ENCODE measurements at regions not wholly inside any gene's neighbourhood (a gene's known extent, or its start where the extent isn't known, plus 50 kb on each side); places are given as distances from the start of the nearest gene placed in this dataset.

DNA sequence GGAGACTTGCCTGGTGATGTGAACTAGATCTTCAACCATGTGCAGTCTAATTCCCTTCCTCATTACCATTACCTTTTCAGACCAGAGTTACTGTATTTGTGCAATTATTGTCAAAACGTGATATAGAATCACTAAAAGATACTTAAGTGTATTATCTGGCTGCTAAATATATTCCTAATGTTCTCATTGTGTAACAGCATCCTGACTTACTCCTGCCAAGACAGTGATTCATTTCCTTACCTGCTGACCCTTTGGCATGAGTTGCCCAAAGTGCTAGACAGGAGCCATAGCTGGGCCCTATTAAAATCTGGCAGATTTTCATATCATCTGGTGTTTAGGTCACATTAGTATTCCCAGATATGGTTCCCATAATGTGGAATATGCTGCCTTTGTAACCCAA, 598.3 kb upstream of the CAMK1G start:
- H3K36me3 ChIP-seq (ENCODE audit: insufficient read depth, low read length): no peaks in the 10 kb centered on the region
- H3K79me2 ChIP-seq (replicated peaks; ENCODE audit: insufficient read depth, low read length): no peaks in the 10 kb centered on the region
- no peaks in the 10 kb centered on the region for H3K9me3 ChIP-seq (ENCODE audit: low read length)
- H3K9ac ChIP-seq (ENCODE audit: low read length): no peak overlapping the region
- H3K27ac ChIP-seq (ENCODE audit: low read length): no peak overlapping the region
- no peak overlapping the region for H3K4me3 ChIP-seq (ENCODE audit: low read length)
- TF ChIP-seq MXI1 (conservative IDR thresholded peaks at IDR 0.05; ENCODE audit: poor library complexity, severe bottlenecking): no peak
- H2AFZ ChIP-seq (ENCODE audit: low read depth, low read length): no peak overlapping the region
- no peaks in the 10 kb centered on the region for H3K9me2 ChIP-seq (ENCODE audit: insufficient read depth, low read length)
- H3F3A ChIP-seq (ENCODE audit: insufficient read depth, low read length, poor library complexity, severe bottlenecking): no peaks in the 10 kb centered on the region
- no peak overlapping the region for H3K4me2 ChIP-seq (ENCODE audit: low read length)
- H4K20me1 ChIP-seq (ENCODE audit: insufficient read depth): no peaks in the 10 kb centered on the region
- no peaks in the 10 kb centered on the region for H3K27me3 ChIP-seq (ENCODE audit: insufficient read depth, low read depth, low read length)

DNA sequence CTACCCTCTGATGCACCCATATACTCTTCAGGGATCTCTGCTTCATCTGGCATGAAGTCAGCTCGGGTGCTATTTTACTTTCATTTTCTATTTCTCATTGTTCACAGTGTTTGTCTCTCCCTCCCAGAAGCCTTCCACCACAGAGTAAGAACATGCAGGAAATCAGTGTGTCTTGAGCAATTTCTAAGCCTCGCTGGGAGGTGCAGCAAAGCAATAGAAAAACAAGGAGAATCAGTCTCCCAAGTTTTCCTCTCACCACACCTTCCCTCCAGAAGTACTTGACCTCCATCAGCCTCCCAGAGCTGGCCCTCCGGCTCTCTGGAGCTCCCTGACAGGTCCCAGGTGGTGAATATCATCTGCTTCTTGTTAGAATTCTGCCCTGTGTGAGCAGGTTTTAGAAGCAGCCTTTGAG, 594.7 kb upstream of the CAMK1G start:
- Histone ChIP-seq H3K36me3 (ENCODE audit: insufficient read depth, low read length) (no peaks in the 10 kb centered on the region), H3F3A (ENCODE audit: insufficient read depth, low read length, poor library complexity, severe bottlenecking) (no peaks in the 10 kb centered on the region), H2AFZ (ENCODE audit: low read depth, low read length) (no peak overlapping the region), H3K4me2 (ENCODE audit: low read length) (no peak overlapping the region), H3K9me3 (ENCODE audit: low read length) (no peaks in the 10 kb centered on the region), H3K9ac (ENCODE audit: low read length) (no peak overlapping the region), H3K79me2 (replicated peaks; ENCODE audit: insufficient read depth, low read length) (no peaks in the 10 kb centered on the region), H4K20me1 (ENCODE audit: insufficient read depth) (no peaks in the 10 kb centered on the region), H3K27ac (ENCODE audit: low read length) (no peak overlapping the region), H3K9me2 (ENCODE audit: insufficient read depth, low read length) (no peaks in the 10 kb centered on the region), H3K27me3 (ENCODE audit: insufficient read depth, low read depth, low read length) (no peaks in the 10 kb centered on the region), H3K4me3 (ENCODE audit: low read length) (no peak overlapping the region)
- TF ChIP-seq RAD21 (conservative IDR thresholded peaks at IDR 0.05) (no peak), SMC3 (conservative IDR thresholded peaks at IDR 0.05; ENCODE audit: poor library complexity) (no peak), EZH2 (IDR thresholded peaks at IDR 0.05; ENCODE audit: borderline replicate concordance, insufficient read depth, low read length, poor library complexity, severe bottlenecking) (no peak), MXI1 (conservative IDR thresholded peaks at IDR 0.05; ENCODE audit: poor library complexity, severe bottlenecking) (no peak), POLR2AphosphoS5 (IDR thresholded peaks at IDR 0.05) (no peak), TAF1 (IDR thresholded peaks at IDR 0.05; ENCODE audit: low read depth) (no peak), EP300 (conservative IDR thresholded peaks at IDR 0.05; ENCODE audit: poor library complexity, severe bottlenecking) (no peak)
- TF ChIP-seq, protein P1, sequence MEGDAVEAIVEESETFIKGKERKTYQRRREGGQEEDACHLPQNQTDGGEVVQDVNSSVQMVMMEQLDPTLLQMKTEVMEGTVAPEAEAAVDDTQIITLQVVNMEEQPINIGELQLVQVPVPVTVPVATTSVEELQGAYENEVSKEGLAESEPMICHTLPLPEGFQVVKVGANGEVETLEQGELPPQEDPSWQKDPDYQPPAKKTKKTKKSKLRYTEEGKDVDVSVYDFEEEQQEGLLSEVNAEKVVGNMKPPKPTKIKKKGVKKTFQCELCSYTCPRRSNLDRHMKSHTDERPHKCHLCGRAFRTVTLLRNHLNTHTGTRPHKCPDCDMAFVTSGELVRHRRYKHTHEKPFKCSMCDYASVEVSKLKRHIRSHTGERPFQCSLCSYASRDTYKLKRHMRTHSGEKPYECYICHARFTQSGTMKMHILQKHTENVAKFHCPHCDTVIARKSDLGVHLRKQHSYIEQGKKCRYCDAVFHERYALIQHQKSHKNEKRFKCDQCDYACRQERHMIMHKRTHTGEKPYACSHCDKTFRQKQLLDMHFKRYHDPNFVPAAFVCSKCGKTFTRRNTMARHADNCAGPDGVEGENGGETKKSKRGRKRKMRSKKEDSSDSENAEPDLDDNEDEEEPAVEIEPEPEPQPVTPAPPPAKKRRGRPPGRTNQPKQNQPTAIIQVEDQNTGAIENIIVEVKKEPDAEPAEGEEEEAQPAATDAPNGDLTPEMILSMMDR (IDR thresholded peaks at IDR 0.05; ENCODE audit: poor library complexity, severe bottlenecking): no peak
- TF ChIP-seq, protein P2, sequence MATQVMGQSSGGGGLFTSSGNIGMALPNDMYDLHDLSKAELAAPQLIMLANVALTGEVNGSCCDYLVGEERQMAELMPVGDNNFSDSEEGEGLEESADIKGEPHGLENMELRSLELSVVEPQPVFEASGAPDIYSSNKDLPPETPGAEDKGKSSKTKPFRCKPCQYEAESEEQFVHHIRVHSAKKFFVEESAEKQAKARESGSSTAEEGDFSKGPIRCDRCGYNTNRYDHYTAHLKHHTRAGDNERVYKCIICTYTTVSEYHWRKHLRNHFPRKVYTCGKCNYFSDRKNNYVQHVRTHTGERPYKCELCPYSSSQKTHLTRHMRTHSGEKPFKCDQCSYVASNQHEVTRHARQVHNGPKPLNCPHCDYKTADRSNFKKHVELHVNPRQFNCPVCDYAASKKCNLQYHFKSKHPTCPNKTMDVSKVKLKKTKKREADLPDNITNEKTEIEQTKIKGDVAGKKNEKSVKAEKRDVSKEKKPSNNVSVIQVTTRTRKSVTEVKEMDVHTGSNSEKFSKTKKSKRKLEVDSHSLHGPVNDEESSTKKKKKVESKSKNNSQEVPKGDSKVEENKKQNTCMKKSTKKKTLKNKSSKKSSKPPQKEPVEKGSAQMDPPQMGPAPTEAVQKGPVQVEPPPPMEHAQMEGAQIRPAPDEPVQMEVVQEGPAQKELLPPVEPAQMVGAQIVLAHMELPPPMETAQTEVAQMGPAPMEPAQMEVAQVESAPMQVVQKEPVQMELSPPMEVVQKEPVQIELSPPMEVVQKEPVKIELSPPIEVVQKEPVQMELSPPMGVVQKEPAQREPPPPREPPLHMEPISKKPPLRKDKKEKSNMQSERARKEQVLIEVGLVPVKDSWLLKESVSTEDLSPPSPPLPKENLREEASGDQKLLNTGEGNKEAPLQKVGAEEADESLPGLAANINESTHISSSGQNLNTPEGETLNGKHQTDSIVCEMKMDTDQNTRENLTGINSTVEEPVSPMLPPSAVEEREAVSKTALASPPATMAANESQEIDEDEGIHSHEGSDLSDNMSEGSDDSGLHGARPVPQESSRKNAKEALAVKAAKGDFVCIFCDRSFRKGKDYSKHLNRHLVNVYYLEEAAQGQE (IDR thresholded peaks at IDR 0.05; ENCODE audit: borderline replicate concordance): no peak

DNA sequence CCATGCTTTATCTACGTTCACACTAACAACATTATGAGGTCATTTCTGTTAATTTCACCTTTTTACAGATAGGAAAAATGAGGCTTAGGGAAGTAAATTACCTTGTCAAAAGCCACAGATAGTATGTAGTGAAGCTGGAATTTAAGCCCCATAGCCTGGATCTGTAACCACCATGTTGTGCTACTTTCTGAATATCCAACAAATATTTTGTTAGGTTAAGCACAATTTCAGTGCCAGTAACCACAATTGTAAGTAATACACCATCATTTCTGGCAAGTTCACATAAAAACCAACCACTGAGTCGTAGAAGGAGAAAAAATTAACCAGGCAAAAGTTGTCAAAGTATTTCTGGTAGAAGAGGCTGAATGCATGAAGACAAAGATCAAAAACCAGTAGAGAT, 593.1 kb upstream of the CAMK1G start:
- Histone ChIP-seq H3K36me3 (ENCODE audit: insufficient read depth, low read length) (no peaks in the 10 kb centered on the region), H3K27me3 (ENCODE audit: insufficient read depth, low read depth, low read length) (no peaks in the 10 kb centered on the region), H3F3A (ENCODE audit: insufficient read depth, low read length, poor library complexity, severe bottlenecking) (no peaks in the 10 kb centered on the region), H3K9me2 (ENCODE audit: insufficient read depth, low read length) (no peaks in the 10 kb centered on the region), H3K9me3 (ENCODE audit: low read length) (no peaks in the 10 kb centered on the region), H3K9ac (ENCODE audit: low read length) (no peak overlapping the region), H3K4me2 (ENCODE audit: low read length) (no peak overlapping the region), H4K20me1 (ENCODE audit: insufficient read depth) (no peaks in the 10 kb centered on the region), H3K79me2 (replicated peaks; ENCODE audit: insufficient read depth, low read length) (no peaks in the 10 kb centered on the region), H3K4me3 (ENCODE audit: low read length) (no peak overlapping the region), H3K27ac (ENCODE audit: low read length) (no peak overlapping the region), H2AFZ (ENCODE audit: low read depth, low read length) (no peak overlapping the region)
- TF ChIP-seq MXI1 (conservative IDR thresholded peaks at IDR 0.05; ENCODE audit: poor library complexity, severe bottlenecking): no peak
- TF ChIP-seq RAD21 (conservative IDR thresholded peaks at IDR 0.05): no peak
- no peak for TF ChIP-seq SMC3 (conservative IDR thresholded peaks at IDR 0.05; ENCODE audit: poor library complexity)
- TF ChIP-seq EZH2 (IDR thresholded peaks at IDR 0.05; ENCODE audit: borderline replicate concordance, insufficient read depth, low read length, poor library complexity, severe bottlenecking): no peak
- TF ChIP-seq, protein P1 (IDR thresholded peaks at IDR 0.05; ENCODE audit: poor library complexity, severe bottlenecking): no peak
- no peak for TF ChIP-seq TAF1 (IDR thresholded peaks at IDR 0.05; ENCODE audit: low read depth)
- TF ChIP-seq POLR2AphosphoS5 (IDR thresholded peaks at IDR 0.05): no peak
- no peak for TF ChIP-seq EP300 (conservative IDR thresholded peaks at IDR 0.05; ENCODE audit: poor library complexity, severe bottlenecking)
- TF ChIP-seq, protein P2 (IDR thresholded peaks at IDR 0.05; ENCODE audit: borderline replicate concordance): no peak
